ENCODE measurements at regions not wholly inside any gene's neighbourhood (a gene's known extent, or its start where the extent isn't known, plus 50 kb on each side); places are given as distances from the start of the nearest gene placed in this dataset.

- intact Hi-C loops (cut with micrococcal nuclease; ENCODE audit: unreplicated experiment) (loop anchor here (1.0 kb wide), 1 partner anchor 13 kb away; no protein-coding TSS in a partner anchor), in situ Hi-C loops (cut with HindIII; ENCODE audit: low pct_unique_long_range_greater_than_20kb, low sequenced_read_pairs) (no loop called here)
- H3K36me3 ChIP-seq (ENCODE audit: control insufficient read depth, insufficient read depth, low read length), result no peaks in the 10 kb centered on the region
- ATAC-seq (no peak), DNase-seq (ENCODE audit: low read depth, low spot score) (no peak)
- POLR2A ChIA-PET, result no interaction called here
- peaks cover 8% of the 10 kb centered on the region for H3K4me1 ChIP-seq (ENCODE audit: control insufficient read depth, insufficient read depth, low read length)
- no TSS peak for BruUV-seq (replicated peaks)
- no peak overlapping the region for H3K4me3 ChIP-seq (ENCODE audit: low read depth in 2 of 2, low read length in 2 of 2)
- H3K27me3 ChIP-seq (ENCODE audit: control insufficient read depth, insufficient read depth, low read length), result no peaks in the 10 kb centered on the region
- no peak overlapping the region for H3K27ac ChIP-seq (ENCODE audit: low read length)
- TF ChIP-seq POLR2AphosphoS5 (IDR thresholded peaks at IDR 0.05; ENCODE audit: low read depth, low read length) (no peak), TCF7L2 (IDR thresholded peaks at IDR 0.05; ENCODE audit: low read depth, low read length) (no peak), REST (IDR thresholded peaks at IDR 0.05; ENCODE audit: insufficient read depth in 1 of 2, low read depth in 2 of 2, low read length in 1 of 2) (no peak), SIN3A (IDR thresholded peaks at IDR 0.05; ENCODE audit: borderline replicate concordance, insufficient read depth, low read depth, low read length) (no peak), CTCF (IDR thresholded peaks at IDR 0.05) (no peak)
- CTCF ChIA-PET, result no interaction called here
- no peaks in the 10 kb centered on the region for H3K9me3 ChIP-seq (ENCODE audit: control insufficient read depth, insufficient read depth, low read depth, low read length)
Observed at GRCh38 chr1:25023190-25023578, 93.1 kb upstream of the RUNX3 start.

GRCh38 chr1:25022361-25023189, 92.5 kb upstream of the RUNX3 start:
- TF ChIP-seq TCF7L2 (IDR thresholded peaks at IDR 0.05; ENCODE audit: low read depth, low read length) (no peak), REST (IDR thresholded peaks at IDR 0.05; ENCODE audit: insufficient read depth in 1 of 2, low read depth in 2 of 2, low read length in 1 of 2) (no peak), POLR2AphosphoS5 (IDR thresholded peaks at IDR 0.05; ENCODE audit: low read depth, low read length) (no peak), SIN3A (IDR thresholded peaks at IDR 0.05; ENCODE audit: borderline replicate concordance, insufficient read depth, low read depth, low read length) (no peak), CTCF (IDR thresholded peaks at IDR 0.05) (no peak)
- Histone ChIP-seq H3K4me3 (ENCODE audit: low read depth in 2 of 2, low read length in 2 of 2) (no peak overlapping the region), H3K27ac (ENCODE audit: low read length) (no peak overlapping the region), H3K27me3 (ENCODE audit: control insufficient read depth, insufficient read depth, low read length) (no peaks in the 10 kb centered on the region), H3K9me3 (ENCODE audit: control insufficient read depth, insufficient read depth, low read depth, low read length) (no peaks in the 10 kb centered on the region), H3K36me3 (ENCODE audit: control insufficient read depth, insufficient read depth, low read length) (no peaks in the 10 kb centered on the region), H3K4me1 (ENCODE audit: control insufficient read depth, insufficient read depth, low read length) (peaks cover 8% of the 10 kb centered on the region)
- in situ Hi-C loops (cut with HindIII; ENCODE audit: low pct_unique_long_range_greater_than_20kb, low sequenced_read_pairs) (no loop called here), intact Hi-C loops (cut with micrococcal nuclease; ENCODE audit: unreplicated experiment) (loop anchor here (1.0 kb wide), 1 partner anchor 14 kb away; no protein-coding TSS in a partner anchor)
- no peak for DNase-seq (ENCODE audit: low read depth, low spot score)
- ChIA-PET CTCF (interaction anchor here (0.6 kb wide), 1 partner anchor 20 kb away, joined by 3 read pairs; no protein-coding TSS in a partner anchor), POLR2A (interaction anchor here (0.6 kb wide), 1 partner anchor 12 kb away, joined by 8 read pairs; no protein-coding TSS in a partner anchor)
- no TSS peak for BruUV-seq (replicated peaks)
- ATAC-seq, result peak; percentile 75
